ENCODE measurements at regions not wholly inside any gene's neighbourhood (a gene's known extent, or its start where the extent isn't known, plus 50 kb on each side); places are given as distances from the start of the nearest gene placed in this dataset.

GRCh38 chr5:74956278-74956677 is 90.1 kb upstream of the FAM169A start:
- TF ChIP-seq PPARA (CRISPR knock-in tag; IDR thresholded peaks at IDR 0.05; ENCODE audit: borderline replicate concordance) = no peak
- TF ChIP-seq ZNF8 (CRISPR knock-in tag; IDR thresholded peaks at IDR 0.05) = no peak
- TF ChIP-seq ZFP30 (CRISPR knock-in tag; IDR thresholded peaks at IDR 0.05) = no peak

Data from SK-N-SH treated with all-trans-retinoic acid at 6 μM for 48 hours (cell line).